GM12891 (cell line): ENCODE measurements at regions not wholly inside any gene's neighbourhood (a gene's known extent, or its start where the extent isn't known, plus 50 kb on each side); places are given as distances from the start of the nearest gene placed in this dataset.
"Not testable (repeated sequence)": the region's sequence is repeated elsewhere in the genome, so short reads cannot be mapped to it uniquely, and the experiment has no call there.

ENCODE experiments used
- DNase-seq: peaks from one replicate; pipeline ENCODE4 v3.0.0; 2011; ENCODE audit warnings: low spot score; ENCODE audit not compliant: insufficient read length
- FAIRE-seq: peaks from 2 replicates; lab custom pipeline; 2011; peaks lifted over from hg19 to GRCh38; lab: Jason Lieb, UNC
- PAX5 ChIP-seq: IDR thresholded peaks from 2 replicates; pipeline ENCODE4 v1.6.1; 2011; ENCODE audit warnings: low read length, moderate library complexity, mild to moderate bottlenecking; ENCODE audit not compliant: insufficient read depth, severe bottlenecking
- POLR2A ChIP-seq: IDR thresholded peaks from 2 replicates; pipeline ENCODE4 v1.6.1; 2011; ENCODE audit warnings: low read depth, low read length, control low read depth
- POLR2AphosphoS5 ChIP-seq: IDR thresholded peaks from 2 replicates; pipeline ENCODE4 v1.6.1; 2011; ENCODE audit warnings: low read depth, low read length, control low read depth
- POU2F2 ChIP-seq: IDR thresholded peaks from 2 replicates; pipeline ENCODE4 v1.6.1; 2011; ENCODE audit warnings: low read depth, mild to moderate bottlenecking, control low read depth, low read length, moderate library complexity
- SPI1 ChIP-seq: IDR thresholded peaks from 2 replicates; pipeline ENCODE4 v1.6.1; 2011; ENCODE audit warnings: low read depth, low read length, control low read depth
- TAF1 ChIP-seq: IDR thresholded peaks from 2 replicates; pipeline ENCODE4 v1.6.1; 2011; ENCODE audit warnings: low read depth, low read length, control low read depth

DNA sequence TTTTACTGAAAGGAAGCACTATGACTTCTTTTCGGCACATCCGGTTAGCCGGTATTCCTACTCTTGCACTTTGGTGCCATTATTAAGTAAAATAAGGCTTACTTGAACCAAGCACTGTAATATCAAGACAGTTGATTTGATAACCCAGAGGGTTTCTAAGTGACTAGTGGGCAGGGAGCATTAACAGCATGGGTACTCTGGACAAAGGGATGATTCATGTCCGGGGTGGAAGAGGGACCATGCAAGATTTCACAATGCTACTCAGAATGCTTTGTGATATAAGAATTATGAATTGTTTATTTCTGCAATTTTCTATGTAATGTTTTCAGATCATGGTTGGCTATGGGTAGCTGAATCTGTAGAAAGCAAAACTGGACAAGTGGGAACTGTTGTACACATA is 282.1 kb downstream of the TDRD3 start:
- no peak for FAIRE-seq
- TF ChIP-seq PAX5 (no peak), POLR2A (no peak), POU2F2 (no peak), SPI1 (no peak), TAF1 (no peak), POLR2AphosphoS5 (no peak)
- DNase-seq = no peak

DNA sequence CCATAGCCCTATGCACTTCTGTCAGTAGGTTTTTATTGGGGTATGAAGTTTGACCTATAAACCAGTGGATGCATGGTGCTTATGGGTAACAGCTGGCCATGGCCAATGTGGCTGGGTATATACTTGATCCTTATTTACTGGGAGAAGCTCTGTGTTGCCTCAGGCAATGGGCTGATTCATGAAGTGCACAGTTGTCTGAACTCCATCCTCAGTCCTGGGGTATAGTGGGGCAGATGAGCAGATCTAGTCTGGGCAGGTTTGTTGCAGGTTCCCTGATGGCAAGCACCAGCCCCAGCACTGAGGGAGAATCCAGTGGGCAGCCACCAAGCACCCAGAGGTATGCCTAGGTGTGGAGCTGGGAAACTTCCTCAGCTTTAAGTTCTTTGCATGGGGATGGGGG is 274.4 kb downstream of the TDRD3 start:
- TF ChIP-seq TAF1 = no peak
- no peak for TF ChIP-seq POU2F2
- TF ChIP-seq POLR2A = no peak
- no peak for TF ChIP-seq PAX5
- TF ChIP-seq POLR2AphosphoS5 = no peak
- TF ChIP-seq SPI1 = no peak
- DNase-seq = no peak
- FAIRE-seq = no peak

DNA sequence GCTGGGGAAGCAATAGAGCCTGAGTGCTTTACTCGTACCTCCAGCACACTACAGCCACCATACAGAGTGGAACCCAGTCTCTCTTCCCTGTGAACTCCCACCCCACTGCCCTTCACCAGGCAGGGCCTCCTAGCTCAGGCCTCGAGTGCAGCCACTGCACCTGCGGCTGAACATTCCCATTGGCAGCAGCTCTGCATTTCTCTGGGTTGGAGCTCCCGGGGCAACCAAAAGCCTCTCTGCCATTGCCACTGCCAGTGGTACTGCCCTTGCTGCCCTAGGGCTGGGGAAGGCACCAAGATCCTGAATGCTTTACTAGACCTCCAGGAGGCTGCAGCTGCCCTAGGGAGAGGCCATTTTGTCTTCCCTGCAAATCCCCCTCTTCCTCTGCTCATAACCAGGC is 266.8 kb downstream of the TDRD3 start:
- FAIRE-seq = no peak
- TF ChIP-seq POLR2AphosphoS5 (no peak), SPI1 (no peak), POU2F2 (no peak), TAF1 (no peak), POLR2A (no peak), PAX5 (no peak)
- DNase-seq = no peak

DNA sequence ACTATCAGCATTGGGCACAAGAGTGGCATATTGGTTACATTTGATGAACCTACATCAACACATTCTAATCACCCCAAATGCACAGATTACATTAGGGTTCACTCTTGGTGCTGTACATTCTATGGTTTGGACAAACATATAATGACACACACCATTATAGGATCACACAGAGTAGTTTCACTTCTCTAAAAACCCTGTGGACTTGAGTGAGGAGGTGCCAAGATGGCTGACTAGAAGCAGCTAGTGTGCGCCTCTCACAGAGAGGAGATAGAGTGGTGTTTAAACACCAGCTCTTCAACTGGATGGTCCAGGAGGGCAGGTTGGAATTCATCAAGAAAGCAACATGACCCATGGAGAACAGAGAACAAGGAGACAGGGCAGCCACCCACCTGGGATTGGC is 265.6 kb downstream of the TDRD3 start:
- no peak for FAIRE-seq
- no peak for DNase-seq
- TF ChIP-seq SPI1 (peak; percentile 89), POLR2AphosphoS5 (no peak), POU2F2 (no peak), PAX5 (no peak), POLR2A (no peak), TAF1 (no peak)

DNA sequence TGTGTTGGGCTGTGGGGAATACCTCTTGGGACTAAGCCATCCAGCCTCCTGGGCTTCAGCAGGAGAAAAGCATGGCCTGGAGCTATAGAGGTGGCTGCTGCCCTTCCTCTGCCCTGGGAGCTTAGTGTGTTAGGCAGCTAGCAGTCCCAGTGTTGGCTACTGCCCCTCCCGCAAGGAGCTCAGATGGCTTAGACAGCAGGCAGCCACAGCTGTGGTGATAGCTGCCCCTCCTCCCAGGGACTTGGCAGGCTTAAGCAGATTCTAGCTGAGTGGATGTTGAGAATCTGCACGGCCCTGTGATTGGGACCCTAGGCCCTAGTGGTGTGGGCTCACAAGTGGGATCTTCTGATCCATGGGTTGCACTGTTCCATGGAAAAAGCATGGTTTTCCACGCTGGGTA is 264.5 kb downstream of the TDRD3 start:
- DNase-seq = no peak
- TF ChIP-seq POU2F2 (no peak), SPI1 (no peak), POLR2A (no peak), PAX5 (no peak), POLR2AphosphoS5 (no peak), TAF1 (no peak)
- no peak for FAIRE-seq

DNA sequence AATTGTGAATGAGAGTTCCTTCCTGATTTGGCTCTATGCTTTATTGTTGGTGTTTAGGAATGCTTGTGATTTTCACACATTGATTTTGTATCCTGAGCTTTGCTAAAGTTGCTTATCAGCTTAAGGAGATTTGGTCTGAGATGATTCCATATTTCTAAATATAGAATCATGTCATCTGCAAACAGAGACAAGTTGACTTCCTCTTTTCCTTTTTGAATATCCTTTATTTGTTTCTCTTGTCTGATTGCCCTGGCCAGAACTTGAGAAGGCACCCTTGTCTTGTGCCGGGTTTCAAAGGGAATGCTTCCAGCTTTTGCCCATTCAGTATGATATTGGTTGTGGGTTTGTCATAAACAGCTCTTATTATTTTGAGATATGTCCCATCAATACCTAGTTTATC is 260.6 kb downstream of the TDRD3 start:
- DNase-seq, FAIRE-seq: not testable (repeated sequence)

DNA sequence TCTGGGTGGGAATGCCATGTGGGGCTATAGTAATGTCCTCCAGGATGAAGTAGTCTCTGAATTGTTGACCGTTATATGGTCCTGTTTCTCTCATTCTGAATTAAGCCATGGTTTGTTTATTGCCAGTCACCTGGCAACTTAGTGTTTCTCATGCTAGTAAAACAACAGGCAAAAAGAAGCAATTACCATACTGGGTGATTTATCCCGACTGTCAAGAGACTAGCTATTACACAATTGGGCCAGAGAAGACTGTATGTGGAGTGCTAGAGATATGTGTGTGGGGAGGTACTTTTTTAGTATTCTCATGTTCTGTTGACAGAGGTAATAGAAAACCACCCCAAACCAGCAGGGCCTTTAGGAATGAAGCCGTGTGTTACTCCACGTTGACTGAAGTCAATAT is 258.2 kb downstream of the TDRD3 start:
- FAIRE-seq (no peak), DNase-seq (no peak)
- TF ChIP-seq POLR2AphosphoS5 (no peak), TAF1 (no peak), POU2F2 (no peak), SPI1 (no peak), POLR2A (no peak), PAX5 (no peak)

DNA sequence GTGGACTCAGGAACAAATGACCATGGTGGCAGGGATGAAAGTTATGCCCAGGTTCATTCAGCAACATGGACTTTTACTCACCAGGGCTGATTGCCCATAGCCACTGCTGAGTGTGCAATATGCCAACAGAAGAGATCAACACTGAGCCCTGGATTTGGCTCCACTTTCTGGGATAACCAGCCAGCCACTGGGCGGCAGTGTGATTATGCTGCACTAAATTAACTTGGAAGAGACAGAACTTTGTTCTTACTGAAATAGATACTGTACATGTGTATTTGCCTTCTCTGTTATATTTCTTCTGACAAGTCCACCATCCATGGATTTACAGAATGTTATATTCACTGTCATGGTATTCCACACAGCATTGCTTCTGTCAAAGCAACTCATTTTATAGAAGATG is 257.4 kb downstream of the TDRD3 start:
- TF ChIP-seq POU2F2 (no peak), PAX5 (no peak), TAF1 (no peak), POLR2AphosphoS5 (no peak), SPI1 (no peak), POLR2A (no peak)
- DNase-seq (no peak), FAIRE-seq (no peak)

DNA sequence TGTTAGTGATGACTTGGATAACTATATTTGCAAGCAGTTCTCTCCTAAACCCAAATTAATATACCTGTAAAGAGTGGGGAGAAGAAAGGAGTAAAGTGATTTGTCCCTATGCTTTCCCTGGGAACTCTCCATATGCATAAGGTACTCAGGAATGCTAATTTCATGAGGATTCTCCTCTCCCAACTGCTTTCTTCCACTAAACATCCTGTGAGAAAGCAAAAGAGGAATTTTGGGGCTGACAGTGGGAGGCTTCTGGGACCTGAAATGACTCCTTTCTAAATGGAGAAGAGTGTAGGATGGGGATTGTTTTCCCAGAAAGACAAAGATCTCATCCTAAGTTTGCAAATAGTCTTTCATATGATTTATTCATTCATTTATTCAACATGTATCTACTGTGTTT is 250.5 kb downstream of the TDRD3 start:
- TF ChIP-seq POLR2A (no peak), SPI1 (no peak), PAX5 (no peak), POLR2AphosphoS5 (no peak), TAF1 (no peak), POU2F2 (no peak)
- DNase-seq (no peak), FAIRE-seq (no peak)

DNA sequence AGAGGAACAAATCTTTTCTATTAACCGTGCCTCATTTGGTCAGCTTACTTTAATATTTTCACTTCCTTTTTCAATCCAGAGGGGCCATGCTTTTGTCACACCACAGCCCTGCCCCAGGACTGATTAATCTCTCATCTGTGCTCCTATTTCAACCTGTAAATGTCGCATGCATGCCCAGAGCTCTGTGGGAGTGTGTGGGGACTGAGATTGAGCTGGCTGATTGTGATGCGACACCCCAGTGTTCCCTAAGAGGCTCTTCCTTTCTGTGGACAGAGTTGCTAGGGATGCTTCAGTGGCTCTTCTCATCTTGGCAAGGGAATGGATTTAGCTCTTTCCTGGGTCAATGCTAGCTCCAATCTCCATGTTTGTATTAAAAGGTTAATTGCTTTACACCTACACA is 249.6 kb downstream of the TDRD3 start:
- DNase-seq = no peak
- no peak for TF ChIP-seq POLR2AphosphoS5
- peak; percentile 46; the same call in 1 of the 2 replicates for TF ChIP-seq SPI1
- FAIRE-seq = no peak

DNA sequence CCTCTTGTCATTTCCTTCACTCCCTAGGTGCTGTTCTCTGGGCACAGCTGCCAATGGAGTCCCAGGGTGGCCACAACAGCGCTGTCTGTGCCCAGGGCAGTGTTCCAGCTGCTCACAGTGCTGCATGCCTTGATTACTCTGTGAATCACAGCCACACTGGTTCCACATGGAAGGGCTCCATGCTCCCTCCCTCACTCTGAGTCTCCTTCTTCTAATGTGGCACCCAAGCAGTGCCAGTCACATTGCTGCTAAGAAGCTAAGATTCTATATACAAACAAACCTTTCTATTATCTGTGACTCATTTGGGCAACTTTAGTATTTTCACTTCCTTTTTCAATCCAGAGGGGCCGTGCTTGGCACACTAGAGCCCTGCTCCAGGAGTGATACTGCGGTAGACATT is 248.7 kb downstream of the TDRD3 start:
- TF ChIP-seq PAX5 = no peak
- TF ChIP-seq POU2F2 = no peak
- TF ChIP-seq POLR2AphosphoS5 = no peak
- no peak for TF ChIP-seq POLR2A
- no peak for TF ChIP-seq TAF1
- TF ChIP-seq SPI1 = peak; percentile 74
- FAIRE-seq (no peak), DNase-seq (no peak)
